Fibroblast of lung (primary cell): ENCODE measurements at regions not wholly inside any gene's neighbourhood (a gene's known extent, or its start where the extent isn't known, plus 50 kb on each side); places are given as distances from the start of the nearest gene placed in this dataset.

Source experiments
- EZH2 ChIP-seq: IDR thresholded peaks from 2 replicates; pipeline ENCODE4 v1.5.1; 2012; ENCODE audit warnings: low read length, control low read depth, mild to moderate bottlenecking; ENCODE audit errors: missing control alignments
- TF ChIP-seq, protein P1 (sequence below), 2 donors: IDR thresholded peaks in 1 of 2; conservative IDR thresholded peaks in 1 of 2; 1 replicate in 1 of 2; 2 replicates in 1 of 2; pipeline ENCODE4 v1.5.1; 2011 to 2012; ENCODE audit warnings: low read length in 2 of 2, control low read depth in 1 of 2, inconsistent platforms in 1 of 2, low read depth in 1 of 2, mild to moderate bottlenecking in 1 of 2

DNA sequence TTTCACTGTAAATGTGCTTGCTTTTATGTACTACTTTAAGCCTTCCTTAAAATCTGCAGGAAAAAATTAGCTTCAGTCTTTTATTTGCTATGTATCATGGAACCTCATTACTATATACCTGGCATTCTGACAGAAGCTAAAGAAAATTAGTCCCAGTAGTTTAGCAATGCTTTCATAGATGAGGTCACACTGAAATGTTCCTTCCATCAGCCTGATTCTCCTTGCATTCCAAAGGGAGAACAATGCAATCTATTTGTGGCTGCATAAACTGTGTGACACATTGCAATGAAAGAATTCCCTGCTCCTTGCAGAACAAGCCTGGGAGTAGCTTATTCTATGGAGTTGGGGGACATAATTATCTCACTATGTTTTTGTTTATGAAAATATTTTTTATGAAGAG is 691.5 kb upstream of the ARPP21 start:
- TF ChIP-seq, protein P1, sequence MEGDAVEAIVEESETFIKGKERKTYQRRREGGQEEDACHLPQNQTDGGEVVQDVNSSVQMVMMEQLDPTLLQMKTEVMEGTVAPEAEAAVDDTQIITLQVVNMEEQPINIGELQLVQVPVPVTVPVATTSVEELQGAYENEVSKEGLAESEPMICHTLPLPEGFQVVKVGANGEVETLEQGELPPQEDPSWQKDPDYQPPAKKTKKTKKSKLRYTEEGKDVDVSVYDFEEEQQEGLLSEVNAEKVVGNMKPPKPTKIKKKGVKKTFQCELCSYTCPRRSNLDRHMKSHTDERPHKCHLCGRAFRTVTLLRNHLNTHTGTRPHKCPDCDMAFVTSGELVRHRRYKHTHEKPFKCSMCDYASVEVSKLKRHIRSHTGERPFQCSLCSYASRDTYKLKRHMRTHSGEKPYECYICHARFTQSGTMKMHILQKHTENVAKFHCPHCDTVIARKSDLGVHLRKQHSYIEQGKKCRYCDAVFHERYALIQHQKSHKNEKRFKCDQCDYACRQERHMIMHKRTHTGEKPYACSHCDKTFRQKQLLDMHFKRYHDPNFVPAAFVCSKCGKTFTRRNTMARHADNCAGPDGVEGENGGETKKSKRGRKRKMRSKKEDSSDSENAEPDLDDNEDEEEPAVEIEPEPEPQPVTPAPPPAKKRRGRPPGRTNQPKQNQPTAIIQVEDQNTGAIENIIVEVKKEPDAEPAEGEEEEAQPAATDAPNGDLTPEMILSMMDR (conservative IDR thresholded peaks at IDR 0.05 in 1 of 2, IDR thresholded peaks at IDR 0.05 in 1 of 2; ENCODE audit: low read depth in 1 of 2, low read length in 2 of 2), result no peak
- TF ChIP-seq EZH2, result no peak
